ENCODE measurements at regions not wholly inside any gene's neighbourhood (a gene's known extent, or its start where the extent isn't known, plus 50 kb on each side); places are given as distances from the start of the nearest gene placed in this dataset.
"Not testable (repeated sequence)": the region's sequence is repeated elsewhere in the genome, so short reads cannot be mapped to it uniquely, and the experiment has no call there.

DNA sequence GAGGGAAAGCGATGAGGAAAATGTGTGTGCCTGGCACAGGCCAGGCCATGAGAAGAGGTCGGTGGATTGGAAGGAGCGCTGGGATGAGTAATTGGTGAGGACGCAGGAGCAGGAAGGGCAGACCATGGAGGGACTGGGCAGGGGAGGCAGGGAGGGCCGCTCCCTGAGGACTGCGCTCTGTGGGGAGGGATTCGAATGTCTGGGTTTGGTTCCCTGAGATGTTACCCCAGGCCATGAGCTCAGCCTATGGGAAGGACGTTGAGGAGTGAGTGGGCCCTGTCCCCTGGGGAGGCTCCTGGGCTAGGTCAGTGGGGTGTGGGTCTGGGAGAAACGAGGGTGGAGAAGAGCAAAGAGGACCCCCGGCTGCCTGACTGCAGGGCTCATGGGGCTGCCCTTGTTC is 415.2 kb upstream of the NPAP1 start:
- TF ChIP-seq, protein P1, sequence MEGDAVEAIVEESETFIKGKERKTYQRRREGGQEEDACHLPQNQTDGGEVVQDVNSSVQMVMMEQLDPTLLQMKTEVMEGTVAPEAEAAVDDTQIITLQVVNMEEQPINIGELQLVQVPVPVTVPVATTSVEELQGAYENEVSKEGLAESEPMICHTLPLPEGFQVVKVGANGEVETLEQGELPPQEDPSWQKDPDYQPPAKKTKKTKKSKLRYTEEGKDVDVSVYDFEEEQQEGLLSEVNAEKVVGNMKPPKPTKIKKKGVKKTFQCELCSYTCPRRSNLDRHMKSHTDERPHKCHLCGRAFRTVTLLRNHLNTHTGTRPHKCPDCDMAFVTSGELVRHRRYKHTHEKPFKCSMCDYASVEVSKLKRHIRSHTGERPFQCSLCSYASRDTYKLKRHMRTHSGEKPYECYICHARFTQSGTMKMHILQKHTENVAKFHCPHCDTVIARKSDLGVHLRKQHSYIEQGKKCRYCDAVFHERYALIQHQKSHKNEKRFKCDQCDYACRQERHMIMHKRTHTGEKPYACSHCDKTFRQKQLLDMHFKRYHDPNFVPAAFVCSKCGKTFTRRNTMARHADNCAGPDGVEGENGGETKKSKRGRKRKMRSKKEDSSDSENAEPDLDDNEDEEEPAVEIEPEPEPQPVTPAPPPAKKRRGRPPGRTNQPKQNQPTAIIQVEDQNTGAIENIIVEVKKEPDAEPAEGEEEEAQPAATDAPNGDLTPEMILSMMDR (IDR thresholded peaks at IDR 0.05) = not testable (repeated sequence)
- not testable (repeated sequence) for TF ChIP-seq POLR2A (IDR thresholded peaks at IDR 0.05)

Measured in body of pancreas (tissue), 4 donors.